IPS-18a (cell line): ENCODE measurements at regions not wholly inside any gene's neighbourhood (a gene's known extent, or its start where the extent isn't known, plus 50 kb on each side); places are given as distances from the start of the nearest gene placed in this dataset.

Experiments
- H3K27ac ChIP-seq: one replicate; pipeline ENCODE4 v1.5.1; 2013; ENCODE audit warnings: low read length
- H3K27me3 ChIP-seq: one replicate; pipeline ENCODE4 v1.6.1; 2013; ENCODE audit warnings: mild to moderate bottlenecking, low read length; ENCODE audit not compliant: control insufficient read depth, insufficient read depth
- H3K36me3 ChIP-seq: one replicate; pipeline ENCODE4 v1.6.1; 2013; ENCODE audit warnings: low read depth, low read length; ENCODE audit not compliant: control insufficient read depth
- H3K4me1 ChIP-seq: one replicate; pipeline ENCODE4 v1.6.1; 2013; ENCODE audit warnings: low read depth, low read length; ENCODE audit not compliant: control insufficient read depth
- H3K4me3 ChIP-seq: one replicate; pipeline ENCODE4 v1.5.1; 2013; ENCODE audit warnings: low read length
- H3K9ac ChIP-seq: one replicate; pipeline ENCODE4 v1.6.1; 2013; ENCODE audit warnings: mild to moderate bottlenecking, low read length, moderate library complexity
- H3K9me3 ChIP-seq: one replicate; pipeline ENCODE4 v1.6.1; 2013; ENCODE audit warnings: low read depth, low read length; ENCODE audit not compliant: control insufficient read depth

DNA sequence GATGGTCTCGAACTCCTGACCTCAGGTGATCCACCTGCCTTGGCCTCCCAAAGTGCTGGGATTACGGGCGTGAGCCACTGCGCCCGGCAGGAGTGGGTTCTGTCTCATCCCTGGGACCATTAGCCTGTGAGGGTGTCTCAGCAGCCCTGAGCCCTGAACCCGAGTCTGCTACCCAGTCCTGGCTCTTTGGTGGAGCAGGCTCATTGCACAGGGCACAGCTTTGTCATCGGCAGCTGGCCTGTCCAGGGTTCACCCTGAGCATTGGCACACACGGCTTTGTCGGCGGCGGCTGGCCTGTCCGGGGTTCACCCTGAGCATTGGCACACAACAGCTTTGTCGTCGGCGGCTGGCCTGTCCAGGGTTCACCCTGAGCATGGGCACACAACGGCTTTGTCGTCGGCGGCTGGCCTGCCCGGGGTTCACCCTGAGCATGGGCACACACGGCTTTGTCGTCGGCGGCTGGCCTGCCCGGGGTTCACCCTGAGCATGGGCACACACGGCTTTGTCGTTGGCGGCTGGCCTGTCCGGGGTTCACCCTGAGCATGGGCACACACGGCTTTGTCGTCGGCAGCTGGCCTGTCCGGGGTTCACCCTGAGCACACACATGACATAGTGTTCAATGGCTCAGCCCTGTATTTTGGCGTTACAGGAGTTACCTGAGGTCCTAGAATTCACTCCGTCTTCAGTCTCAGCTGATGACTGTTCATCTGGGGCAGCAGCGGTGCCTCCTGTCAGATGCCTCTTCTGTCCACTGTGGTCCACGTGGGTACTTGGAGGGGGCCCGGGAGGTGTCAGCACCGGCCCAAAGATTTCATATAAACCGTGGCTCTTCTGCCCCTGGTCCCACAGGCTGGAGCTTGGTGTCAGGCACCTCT is 1082.5 kb downstream of the BRD1 start:
- no peaks in the 10 kb centered on the region for H3K4me1 ChIP-seq
- no peak overlapping the region for H3K27ac ChIP-seq
- H3K9ac ChIP-seq, result no peak overlapping the region
- no peaks in the 10 kb centered on the region for H3K36me3 ChIP-seq
- no peaks in the 10 kb centered on the region for H3K27me3 ChIP-seq
- no peaks in the 10 kb centered on the region for H3K9me3 ChIP-seq
- no peak overlapping the region for H3K4me3 ChIP-seq

DNA sequence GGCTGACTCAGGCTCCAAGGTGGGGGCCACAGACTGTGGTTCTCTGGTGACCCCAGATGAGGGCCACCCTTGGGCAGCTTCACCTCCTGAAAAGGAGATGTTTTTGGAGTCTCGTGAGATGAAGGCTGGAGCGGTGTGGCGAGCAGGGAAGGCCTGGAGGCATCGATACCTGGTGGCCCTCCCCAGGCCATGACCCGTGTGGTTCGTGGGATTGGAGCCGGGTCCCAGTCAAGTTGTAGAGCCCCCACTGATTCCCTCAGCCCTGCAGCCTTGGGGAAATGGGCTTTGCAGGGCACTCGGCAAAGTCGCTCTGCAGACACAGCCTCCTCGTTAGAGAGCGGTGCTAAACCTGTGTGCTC is 1083.4 kb downstream of the BRD1 start:
- Histone ChIP-seq H3K4me3 (no peak overlapping the region), H3K9me3 (no peaks in the 10 kb centered on the region), H3K4me1 (no peaks in the 10 kb centered on the region), H3K27ac (no peak overlapping the region), H3K36me3 (no peaks in the 10 kb centered on the region), H3K27me3 (no peaks in the 10 kb centered on the region), H3K9ac (no peak overlapping the region)

DNA sequence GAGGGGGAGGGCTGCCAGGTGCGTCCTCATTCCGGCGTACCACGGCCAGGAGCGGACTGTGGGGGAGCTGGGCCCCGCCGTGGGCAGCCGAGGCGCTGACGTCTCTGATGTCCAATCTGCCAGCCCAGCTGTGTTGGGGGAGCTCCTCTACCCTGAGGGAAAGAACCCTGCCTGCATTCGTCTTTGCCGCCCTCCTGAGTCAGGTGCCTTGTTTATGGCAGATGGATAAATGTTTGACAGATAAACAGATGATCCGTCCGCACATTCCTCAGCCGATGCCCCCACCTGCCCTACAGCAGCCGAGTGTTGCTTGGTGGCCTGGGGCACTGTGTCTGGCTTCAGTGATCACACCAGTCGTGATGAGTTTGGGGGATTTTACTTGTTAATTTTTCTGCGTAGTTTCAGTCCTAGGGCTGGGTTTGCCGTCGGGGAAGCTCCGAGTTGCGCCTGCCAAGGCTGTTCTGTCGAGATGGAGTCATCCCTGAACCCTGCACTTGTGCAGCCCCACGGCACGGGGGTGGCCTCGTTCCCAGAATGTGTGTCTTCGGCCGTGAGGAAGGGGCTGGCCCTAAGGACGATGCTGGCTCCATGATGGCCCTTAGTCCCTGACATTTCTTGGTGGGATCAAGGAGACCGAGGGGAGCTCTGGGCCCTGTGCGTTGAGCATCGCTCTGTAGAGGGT is 1083.9 kb downstream of the BRD1 start:
- H3K9ac ChIP-seq, result no peak overlapping the region
- H3K27ac ChIP-seq, result no peak overlapping the region
- no peaks in the 10 kb centered on the region for H3K4me1 ChIP-seq
- H3K4me3 ChIP-seq, result no peak overlapping the region
- no peaks in the 10 kb centered on the region for H3K36me3 ChIP-seq
- no peaks in the 10 kb centered on the region for H3K27me3 ChIP-seq
- no peaks in the 10 kb centered on the region for H3K9me3 ChIP-seq

DNA sequence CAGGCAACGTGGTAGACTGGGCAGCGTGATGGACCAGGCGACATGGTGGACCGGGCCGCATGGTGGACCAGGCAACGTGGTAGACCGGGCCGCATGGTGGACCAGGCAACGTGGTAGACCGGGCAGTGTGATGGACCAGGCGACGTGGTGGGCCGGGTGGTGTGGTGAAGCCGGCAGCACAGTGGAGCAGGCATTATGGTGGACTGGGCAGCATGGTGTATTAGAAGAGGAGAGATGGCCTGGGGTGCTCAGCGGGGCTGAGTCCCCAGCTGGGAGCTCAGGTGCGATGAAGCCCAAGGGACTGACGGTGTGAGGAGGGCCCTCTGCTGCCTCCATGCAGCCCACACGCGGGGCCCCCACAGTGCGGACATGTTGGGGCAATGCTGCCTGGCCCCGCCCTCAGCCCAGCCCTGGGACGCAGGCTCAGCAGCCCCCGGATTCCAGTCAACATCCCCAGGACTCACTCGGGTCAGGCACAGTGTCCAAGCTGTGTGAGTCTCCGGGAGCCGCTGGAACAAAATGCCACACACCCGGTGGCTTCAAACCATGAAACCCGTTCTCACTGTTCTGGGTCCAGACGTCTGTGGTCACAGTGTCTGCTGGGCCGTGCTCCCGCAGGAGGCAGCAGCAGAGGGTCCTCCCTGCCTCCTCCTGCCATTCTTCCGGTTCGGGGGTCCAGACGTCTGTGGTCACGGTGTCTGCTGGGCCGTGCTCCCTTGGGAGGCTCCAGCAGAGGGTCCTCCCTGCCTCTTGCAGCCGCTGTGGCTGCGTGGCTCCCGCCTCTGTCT is 1084.9 kb downstream of the BRD1 start:
- no peaks in the 10 kb centered on the region for H3K4me1 ChIP-seq
- no peak overlapping the region for H3K9ac ChIP-seq
- H3K36me3 ChIP-seq, result no peaks in the 10 kb centered on the region
- H3K9me3 ChIP-seq, result no peaks in the 10 kb centered on the region
- H3K27ac ChIP-seq, result no peak overlapping the region
- H3K4me3 ChIP-seq, result no peak overlapping the region
- H3K27me3 ChIP-seq, result no peaks in the 10 kb centered on the region

DNA sequence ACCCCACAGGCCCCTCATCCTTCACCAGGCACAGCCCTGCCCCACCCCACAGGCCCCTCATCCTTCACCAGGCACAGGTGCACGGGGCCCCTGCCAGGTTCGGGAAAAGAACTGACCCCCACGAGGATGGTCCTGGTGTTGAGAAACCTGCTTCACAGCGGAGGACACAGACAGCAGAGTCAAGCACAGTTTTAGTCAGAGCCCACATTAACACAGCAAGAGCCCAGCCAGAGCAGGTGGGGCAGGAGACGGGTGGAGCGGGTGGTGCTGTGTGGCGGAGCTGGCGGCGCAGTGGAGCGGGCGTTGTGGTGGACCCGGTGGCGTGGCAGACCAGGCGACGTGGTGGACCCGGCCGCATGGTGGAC is 1085.5 kb downstream of the BRD1 start:
- no peak overlapping the region for H3K27ac ChIP-seq
- H3K27me3 ChIP-seq, result no peaks in the 10 kb centered on the region
- no peaks in the 10 kb centered on the region for H3K9me3 ChIP-seq
- H3K9ac ChIP-seq, result no peak overlapping the region
- no peak overlapping the region for H3K4me3 ChIP-seq
- no peaks in the 10 kb centered on the region for H3K36me3 ChIP-seq
- no peaks in the 10 kb centered on the region for H3K4me1 ChIP-seq

DNA sequence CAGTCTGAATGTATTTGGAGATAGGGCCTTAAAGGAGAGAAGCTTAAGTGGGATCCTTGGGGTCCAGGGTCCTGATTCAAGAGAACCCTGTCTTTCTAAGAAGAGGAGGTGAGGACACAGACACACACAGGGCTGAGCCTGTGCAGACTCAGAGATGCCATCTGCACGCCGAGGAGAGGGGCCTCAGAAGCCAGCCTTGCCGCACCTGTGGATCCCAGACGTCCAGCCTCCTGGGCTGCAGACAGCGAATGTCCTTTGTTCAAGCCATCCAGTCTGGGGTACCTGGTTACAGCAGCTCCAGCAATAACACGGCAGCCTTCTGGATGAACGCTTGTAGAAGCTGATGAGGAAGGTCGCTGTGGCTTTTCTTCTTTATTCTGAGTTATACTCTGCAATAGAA is 1086.1 kb downstream of the BRD1 start:
- no peaks in the 10 kb centered on the region for H3K27me3 ChIP-seq
- H3K36me3 ChIP-seq, result no peaks in the 10 kb centered on the region
- no peaks in the 10 kb centered on the region for H3K4me1 ChIP-seq
- H3K27ac ChIP-seq, result no peak overlapping the region
- no peak overlapping the region for H3K9ac ChIP-seq
- H3K4me3 ChIP-seq, result no peak overlapping the region
- H3K9me3 ChIP-seq, result no peaks in the 10 kb centered on the region

DNA sequence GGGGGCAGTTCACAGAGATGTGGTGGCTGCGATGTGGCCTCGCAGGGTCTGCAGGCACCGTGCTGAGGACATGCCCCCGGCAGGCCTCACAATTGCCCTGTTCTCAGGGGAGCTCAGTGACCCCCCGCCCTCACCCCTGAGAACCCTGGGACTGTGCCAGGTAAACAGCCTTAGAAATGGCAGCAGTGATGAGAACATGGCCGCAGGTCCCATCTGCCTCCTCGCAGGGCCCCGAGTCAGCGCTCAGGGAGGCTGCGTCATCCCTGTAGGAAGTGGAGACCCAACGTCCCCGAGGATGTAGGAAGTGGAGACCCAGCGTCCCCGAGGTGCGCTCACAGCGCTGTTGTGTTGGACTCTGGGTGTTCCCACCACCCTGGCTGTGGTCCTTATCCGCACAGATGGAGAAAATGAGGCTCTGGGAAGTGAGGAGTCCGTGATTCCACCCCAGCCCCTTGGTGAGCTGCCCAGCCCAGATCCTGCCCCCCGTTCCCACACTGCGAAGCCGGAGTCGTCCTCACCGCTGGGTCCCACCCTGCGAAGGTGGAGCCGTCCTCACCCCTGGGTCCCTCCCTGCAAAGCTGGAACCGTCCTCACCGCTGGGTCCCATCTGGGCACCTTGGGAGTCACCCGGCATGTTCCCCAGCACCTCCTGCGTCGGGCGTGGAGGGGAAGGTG is 1086.8 kb downstream of the BRD1 start:
- no peak overlapping the region for H3K4me3 ChIP-seq
- H3K36me3 ChIP-seq, result no peaks in the 10 kb centered on the region
- H3K27ac ChIP-seq, result no peak overlapping the region
- H3K9me3 ChIP-seq, result no peaks in the 10 kb centered on the region
- H3K4me1 ChIP-seq, result no peaks in the 10 kb centered on the region
- no peaks in the 10 kb centered on the region for H3K27me3 ChIP-seq
- H3K9ac ChIP-seq, result no peak overlapping the region

DNA sequence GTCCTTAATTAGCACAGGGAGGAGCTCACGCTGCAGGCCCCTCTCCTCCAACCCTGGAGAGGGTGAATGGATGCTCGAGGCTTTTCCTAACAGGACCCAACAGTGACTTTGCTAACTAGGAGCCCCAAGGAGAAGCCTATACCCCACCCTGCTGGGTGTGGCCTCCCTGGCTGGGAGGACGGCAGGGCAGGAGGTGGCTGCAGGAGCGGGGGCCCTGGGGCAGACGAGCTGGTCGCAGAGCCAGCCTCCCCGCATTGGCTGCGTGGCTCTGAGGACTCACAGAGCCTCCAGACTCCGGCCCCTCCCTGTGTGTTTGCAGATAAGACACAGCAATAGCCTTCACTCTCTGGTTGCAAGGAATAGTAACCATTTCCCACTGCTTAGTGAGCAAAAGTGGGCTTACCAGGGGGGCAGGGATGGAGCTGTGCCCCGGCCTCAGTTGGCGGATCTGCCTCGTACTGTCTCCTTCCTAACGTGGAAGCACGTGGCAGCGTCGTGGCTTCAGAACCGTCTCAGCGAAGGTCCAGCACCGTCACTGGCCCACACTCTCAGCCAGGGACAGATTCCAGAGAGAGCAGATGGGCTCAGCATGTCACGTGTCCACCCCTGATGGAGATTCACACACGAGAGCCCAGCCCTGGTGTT is 1087.5 kb downstream of the BRD1 start:
- Histone ChIP-seq H3K9ac (no peak overlapping the region), H3K4me3 (no peak overlapping the region), H3K4me1 (no peaks in the 10 kb centered on the region), H3K9me3 (no peaks in the 10 kb centered on the region), H3K36me3 (no peaks in the 10 kb centered on the region), H3K27me3 (no peaks in the 10 kb centered on the region), H3K27ac (no peak overlapping the region)

DNA sequence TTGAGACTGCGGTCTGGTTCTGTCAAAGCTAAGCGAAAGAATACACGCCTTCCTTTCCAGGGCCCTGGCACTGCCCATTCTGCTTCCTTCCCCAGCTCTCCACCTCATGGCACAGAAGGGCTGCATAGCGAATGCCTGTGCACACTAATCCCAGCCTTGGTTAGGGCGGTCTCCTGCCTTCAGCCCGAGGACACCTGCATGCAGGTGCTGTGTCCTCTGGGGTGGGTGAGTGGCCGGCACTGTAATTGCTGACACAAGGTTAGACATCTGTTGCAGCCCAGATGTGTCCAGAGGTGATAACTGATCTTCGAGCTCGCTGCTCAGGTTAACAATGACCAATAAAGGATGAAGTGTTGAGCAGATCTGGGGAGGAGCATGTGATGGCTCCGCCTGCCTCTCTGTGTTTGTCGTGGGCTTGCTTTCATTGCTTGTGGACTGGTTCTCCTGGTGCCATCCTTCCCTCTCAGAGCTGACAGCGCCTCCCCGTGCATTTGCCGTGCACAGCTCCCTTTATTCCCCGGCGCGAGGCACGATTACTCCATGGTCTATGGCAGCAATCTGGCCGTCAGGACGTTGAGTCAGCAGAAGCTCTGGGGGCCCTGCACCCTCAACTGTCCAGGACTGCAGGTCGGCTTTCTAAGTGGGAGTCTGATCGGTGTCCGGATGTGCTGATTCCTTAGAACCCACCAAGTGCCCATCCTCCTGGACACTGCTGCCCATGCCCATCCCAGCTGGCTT is 1088.2 kb downstream of the BRD1 start:
- no peak overlapping the region for H3K27ac ChIP-seq
- H3K4me3 ChIP-seq, result no peak overlapping the region
- no peaks in the 10 kb centered on the region for H3K36me3 ChIP-seq
- H3K9ac ChIP-seq, result no peak overlapping the region
- H3K9me3 ChIP-seq, result no peaks in the 10 kb centered on the region
- H3K27me3 ChIP-seq, result no peaks in the 10 kb centered on the region
- no peaks in the 10 kb centered on the region for H3K4me1 ChIP-seq

DNA sequence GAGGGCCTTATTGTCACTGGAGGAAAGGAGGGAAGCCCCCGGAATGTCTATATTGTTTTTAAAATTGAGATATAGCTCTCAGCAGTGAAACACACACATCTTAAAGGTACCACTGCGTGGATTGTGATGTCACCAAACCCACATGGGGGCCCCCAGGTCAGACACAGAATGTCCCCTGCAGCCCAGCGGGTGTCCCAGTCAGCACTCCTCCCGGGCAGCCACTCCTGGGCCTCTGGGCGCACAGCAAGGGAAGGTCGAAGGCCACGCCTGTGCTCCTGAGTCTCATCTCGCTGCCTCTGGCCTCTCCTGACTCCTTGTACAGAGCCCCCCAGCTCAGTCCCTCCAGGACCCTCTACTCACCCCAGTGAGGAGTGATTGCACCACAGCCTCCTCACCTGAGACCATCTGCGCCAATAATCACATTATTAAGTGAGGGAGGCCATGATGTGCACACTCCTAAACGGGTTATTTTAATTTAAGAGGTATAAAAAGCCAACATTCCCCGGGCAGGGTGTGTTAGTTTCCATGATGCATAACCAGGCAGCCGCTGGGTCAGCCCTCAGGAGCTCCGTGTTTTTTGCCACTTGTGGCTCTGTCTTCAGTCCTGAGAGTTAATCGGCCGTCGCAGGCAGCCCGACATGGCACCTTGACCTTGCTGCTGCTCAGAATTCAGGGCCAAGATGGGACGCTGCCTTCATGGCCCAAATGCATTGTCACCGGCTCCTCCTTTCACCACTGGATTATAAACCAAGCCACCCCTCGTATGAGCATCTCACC is 1089.3 kb downstream of the BRD1 start:
- Histone ChIP-seq H3K9me3 (no peaks in the 10 kb centered on the region), H3K9ac (no peak overlapping the region), H3K36me3 (no peaks in the 10 kb centered on the region), H3K4me3 (no peak overlapping the region), H3K27me3 (no peaks in the 10 kb centered on the region), H3K27ac (no peak overlapping the region), H3K4me1 (no peaks in the 10 kb centered on the region)
